ENCODE measurements at regions not wholly inside any gene's neighbourhood (a gene's known extent, or its start where the extent isn't known, plus 50 kb on each side); places are given as distances from the start of the nearest gene placed in this dataset.

DNA sequence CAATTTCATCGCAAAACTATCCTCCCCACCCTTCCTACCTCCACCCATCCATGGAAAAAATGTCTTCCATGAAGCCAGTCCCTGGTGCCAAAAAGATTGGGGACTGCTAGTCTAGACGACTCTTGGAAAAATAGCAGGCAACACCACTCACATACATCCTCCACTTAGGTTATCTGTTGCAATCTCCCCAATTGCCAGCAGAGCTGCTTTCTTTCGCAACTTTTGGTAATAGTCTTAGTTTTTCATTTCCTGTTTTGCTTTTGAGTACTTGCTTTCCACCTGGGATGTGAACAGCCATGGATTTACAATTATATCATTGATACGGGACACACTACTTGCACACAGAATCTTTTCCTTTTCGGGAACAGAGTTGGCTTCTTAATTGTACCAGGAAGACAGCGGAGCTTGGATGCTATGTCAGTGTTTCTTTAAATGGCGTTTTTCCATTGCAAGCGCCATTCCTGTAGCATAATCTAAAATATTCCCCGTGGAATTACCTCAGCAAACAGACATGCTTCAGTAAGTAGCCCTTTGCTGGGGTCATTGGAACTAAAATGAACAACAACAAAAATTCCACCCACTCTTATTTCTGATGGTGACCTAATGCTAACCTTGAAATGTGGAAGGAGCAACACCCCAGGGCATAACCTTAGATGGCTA lies 183.3 kb upstream of the ADGRL2 start:
- peak; percentile 4 for DNase-seq

DNA sequence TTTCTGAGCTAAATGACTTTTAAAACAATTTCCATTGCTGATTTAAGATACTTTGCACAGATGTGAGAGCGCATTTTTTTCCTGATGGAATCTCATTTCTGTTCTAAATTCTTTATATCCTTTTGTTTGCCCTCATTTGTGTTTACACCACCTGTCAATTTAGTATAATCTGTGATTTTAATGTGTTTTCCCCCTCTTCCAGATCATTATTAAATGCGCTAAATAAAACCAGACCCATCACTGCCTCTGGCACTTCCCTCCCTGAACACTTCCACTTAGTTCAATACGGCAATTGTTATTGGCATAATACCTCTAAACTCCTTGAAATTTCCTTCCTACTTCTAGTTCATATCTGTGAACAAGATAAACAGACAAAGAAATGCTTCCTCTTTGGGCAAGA lies 186.9 kb upstream of the ADGRL2 start:
- no peak for DNase-seq

DNA sequence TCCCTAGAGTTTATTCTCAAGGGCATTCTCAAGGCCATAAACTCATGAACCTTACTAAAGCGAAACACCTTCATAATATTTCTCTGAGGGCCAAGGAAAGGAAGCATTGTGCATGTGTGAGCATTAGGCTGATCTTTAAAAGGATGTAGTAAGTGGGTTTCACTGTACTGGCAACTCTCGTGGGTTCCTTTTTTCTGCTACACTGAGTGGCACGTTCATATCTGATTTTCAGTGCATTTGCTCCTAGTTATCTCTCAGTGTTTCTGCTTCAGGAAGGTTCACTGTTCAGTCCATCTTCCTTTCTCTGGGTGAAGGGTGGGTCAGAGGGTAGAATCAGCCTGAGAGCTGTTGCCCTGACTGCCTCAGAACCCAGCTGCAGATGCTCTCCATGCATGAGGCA lies 192.8 kb upstream of the ADGRL2 start:
- DNase-seq, result no peak

DNA sequence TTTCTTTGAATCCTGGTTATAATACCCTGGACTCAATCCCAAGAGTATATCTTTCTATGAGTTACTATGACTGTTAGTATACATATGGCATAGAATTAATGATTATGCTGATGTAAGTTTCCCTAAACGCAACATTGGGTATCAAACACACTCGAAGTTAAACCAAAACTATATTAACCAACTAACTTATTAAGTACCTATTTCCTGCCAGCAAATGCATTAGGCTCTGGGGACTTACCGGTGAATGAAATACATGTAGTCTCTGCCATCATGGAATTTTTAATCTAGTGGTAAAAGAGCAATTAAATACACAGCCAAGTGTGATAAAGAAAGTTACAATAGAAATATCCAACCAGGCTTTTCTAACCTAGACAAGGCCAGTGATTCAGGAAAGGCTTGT lies 193.6 kb upstream of the ADGRL2 start:
- no peak for DNase-seq

DNA sequence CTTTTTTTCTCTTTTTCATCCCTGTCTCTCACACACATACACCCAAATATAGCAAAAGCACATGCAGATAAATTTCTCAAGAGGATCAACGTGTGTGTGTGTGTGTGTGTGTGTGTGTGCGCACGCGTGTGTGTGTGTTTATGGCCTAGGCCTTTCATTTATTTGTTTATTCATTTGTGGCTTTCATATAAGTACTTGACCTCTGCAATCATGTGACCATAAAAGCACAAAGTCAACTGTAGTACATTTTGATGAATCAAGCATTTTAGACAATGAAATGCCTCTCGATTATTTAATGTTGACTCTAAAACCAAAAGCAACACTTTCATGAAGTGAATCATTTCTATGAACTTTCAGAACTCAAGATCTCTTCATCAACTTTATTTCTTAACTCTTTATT lies 194.1 kb upstream of the ADGRL2 start:
- DNase-seq, result no peak

DNA sequence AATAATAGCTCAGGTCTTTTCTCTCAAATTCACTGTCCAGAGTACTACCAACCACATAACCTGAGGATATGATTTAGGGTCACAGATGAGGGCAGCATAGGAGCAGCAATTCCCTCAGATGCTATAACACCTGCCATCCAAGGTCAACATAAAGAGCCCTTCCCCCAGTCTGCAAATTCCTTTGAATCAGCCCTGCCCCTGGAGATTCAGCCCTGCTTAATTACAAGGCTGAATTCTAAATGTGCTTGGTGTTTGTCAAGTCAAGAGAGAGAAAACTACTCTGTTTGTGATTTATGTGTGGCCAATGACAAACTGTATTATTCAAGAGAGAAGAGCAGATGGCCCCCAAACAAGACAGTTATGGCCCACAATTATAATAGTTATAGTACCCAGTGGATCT lies 195.7 kb upstream of the ADGRL2 start:
- no peak for DNase-seq

DNA sequence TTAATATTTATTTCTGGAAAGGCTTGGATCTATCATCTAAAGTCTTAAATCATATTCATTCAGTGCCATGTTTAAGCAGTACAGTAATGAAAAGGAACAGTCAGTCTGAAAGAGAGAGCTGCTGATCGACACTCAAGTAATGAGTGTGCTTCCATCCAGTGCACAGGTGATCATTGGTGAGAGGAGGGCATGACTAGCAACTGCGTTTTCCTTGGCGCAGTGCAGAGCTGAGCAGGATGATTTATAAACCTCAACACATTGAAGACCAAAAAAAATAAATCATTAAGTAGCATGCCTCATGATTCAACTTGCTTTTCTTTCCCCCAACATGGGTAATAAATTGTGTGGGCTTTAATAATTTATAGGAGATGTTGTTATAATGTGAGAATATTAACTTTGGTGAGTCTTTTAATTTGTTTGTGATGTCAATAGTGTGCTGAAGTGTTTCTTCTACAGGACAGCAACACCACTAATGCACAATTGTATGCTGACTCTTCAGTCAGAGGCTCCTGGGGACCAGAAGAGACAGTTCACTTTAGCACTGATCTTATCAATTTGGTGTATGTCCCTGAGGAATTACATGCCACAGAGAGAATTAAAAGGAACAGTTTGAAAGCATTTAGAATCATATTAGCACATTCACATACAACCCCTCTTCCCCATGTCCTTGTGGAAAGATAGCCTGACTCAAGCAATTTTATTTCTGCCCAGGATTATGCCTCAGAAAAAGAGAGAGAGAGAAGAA lies 199.7 kb upstream of the ADGRL2 start:
- no peak for DNase-seq

DNA sequence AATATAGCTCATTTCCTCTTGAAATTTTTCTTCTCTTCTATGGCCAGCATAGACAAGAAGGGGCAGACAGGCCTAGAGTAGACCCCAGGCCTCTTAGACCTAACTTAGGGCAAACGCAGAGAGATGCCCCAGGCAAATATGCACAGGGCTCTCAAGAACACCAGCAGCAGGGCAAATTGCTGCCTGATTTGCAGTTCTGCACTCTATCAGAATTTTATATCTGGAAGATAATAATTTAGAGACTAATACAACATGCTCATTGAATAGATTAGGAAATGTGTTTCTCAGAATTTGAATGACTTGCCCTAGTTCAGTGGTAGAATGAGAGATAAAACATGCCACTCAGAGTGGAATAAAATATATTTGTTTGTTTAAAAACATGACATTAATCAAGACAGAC lies 200.4 kb upstream of the ADGRL2 start:
- no peak for DNase-seq

DNA sequence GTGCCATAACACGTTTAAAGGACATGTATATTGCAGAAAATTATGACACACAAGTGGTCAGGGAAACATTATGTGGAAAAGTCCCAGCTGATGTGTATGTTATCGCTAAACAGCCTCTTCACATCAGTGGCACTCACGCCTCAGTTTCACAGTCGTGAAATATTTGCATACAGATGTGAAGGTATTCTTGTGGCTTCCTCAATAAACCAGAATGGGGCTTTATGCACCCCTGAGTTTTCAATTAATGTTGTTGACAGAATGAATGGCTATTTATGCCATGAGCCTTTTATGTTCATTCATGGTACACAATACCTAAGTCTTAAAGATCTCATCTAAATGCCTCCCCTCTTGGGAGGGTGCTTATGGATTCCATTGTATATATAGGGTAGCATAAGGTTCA lies 202.1 kb upstream of the ADGRL2 start:
- no peak for DNase-seq

DNA sequence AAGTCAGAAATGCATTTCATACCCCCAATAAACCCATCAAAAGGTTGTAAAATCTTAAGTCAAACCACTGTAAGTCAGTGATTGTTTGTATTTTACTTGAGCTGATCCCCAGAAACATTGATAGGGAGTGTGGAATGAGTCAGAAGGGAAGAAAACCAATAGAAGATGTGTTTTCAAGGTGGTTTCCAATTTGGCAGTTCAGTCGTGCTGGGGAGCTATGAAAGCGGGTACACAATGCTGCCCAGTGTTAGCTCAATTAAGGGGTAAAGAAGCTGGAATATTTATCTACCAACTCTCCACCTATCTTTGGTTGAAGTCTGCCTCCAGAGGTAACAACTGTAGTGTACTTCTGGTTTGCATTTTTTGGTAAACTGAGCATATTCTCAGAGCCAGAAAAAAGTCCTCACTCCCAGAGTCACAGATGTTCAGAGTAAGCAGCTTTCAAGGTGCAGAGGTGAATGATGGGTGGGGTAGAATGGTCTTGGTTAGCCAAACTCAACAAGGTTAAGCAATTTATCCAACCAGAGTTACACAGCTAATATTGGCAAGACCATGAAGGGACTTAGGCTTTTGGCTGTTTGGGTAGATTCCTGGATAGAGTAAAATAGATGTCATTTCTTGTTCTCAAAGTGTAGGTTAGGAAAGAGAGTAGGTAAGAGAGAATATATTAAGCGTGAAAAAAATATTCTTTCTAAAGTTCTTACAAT lies 202.9 kb upstream of the ADGRL2 start:
- no peak for DNase-seq

DNA sequence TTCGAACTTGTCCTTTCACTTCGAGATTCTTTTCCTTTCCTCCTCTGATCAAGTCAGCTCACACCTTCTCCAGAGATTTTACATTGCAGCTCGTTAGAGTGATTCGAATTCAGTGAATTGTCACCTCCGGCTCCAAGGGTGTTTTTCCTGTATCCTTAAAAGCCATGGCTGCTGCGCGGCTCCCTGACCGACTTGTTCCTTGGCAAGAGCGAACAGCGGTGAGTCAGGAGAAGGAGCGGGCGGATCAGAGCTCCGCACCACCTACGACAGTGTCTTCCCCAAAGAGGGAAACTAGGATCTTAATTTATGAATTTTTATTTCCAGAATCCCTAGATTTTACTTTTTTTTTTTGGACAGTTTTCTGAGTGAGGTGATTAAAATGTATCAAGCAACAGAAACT lies 204.4 kb upstream of the ADGRL2 start:
- DNase-seq, result no peak

DNA sequence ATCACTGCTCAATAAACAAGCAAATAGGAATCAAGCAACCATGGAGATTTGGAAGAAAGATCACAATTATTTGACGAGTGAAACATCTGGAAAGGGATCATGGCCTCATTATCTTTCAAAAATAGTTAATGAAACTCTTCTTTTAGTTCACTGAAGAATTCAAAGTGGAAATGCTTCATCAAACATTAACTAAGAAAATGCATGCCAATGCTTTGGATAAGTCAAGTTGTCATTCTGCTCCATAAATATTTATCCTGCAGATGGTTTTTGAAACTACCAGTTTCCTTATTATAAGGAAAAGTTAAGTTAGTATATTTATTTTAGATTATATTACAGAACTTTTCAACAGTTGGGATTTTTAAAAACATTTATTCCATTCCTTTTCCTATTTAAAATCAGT lies 206.5 kb upstream of the ADGRL2 start:
- no peak for DNase-seq

DNA sequence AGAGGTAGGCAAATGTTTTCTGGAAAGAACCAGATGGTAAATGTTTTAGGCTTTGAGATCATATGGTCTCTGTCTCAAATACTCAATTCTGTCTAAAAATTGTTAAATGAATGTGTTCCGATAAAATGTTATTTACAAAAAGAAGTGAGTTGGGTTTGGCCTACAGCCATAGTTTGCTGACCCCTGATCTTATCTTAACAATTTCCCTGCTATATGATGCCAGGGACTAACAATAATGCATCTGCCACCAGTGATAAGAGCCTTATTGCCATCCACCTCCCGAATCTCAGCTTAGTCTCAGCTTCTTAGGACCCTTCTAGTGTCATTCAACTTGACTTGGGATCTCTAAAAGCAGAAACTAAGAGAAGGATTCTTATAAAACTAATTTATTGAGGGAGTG lies 208.5 kb upstream of the ADGRL2 start:
- DNase-seq, result no peak

DNA sequence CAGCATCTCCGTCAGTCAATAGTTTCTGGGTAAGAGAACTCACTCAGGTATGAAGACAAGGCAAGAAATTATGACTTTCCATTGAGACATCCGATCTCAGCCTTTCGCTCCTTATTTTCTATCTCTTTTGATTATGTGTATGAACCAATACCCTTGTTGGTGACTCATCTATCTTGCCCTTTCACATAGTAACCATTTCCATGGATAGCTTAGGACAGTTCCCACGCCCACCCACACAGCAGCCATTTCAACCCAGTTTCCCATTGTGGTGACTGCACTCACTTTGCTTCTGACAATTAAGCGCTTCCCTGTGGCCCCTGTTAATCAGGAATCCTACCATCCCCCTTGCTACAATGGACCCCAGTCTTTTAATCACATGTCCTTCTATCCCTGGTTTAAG lies 210.6 kb upstream of the ADGRL2 start:
- no peak for DNase-seq

DNA sequence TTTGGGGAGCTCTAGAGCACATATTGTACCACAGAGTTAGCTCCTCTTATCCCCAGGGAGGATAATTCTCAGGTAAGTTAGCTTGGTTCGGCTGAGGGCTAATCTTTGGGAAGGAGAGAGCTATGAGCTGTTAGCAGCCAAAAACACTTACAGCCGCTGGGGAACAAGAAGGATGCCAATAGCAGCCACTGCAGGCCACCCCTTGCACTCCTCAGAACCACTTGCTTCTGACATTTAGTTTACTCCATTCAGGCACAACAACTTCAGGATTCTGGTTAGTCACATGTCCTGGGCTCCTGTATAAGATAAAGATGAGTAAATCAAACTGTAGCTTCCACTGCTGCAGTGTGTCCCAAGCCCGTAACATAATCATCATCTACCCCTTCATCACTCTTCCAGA lies 212.6 kb upstream of the ADGRL2 start:
- DNase-seq, result no peak

DNA sequence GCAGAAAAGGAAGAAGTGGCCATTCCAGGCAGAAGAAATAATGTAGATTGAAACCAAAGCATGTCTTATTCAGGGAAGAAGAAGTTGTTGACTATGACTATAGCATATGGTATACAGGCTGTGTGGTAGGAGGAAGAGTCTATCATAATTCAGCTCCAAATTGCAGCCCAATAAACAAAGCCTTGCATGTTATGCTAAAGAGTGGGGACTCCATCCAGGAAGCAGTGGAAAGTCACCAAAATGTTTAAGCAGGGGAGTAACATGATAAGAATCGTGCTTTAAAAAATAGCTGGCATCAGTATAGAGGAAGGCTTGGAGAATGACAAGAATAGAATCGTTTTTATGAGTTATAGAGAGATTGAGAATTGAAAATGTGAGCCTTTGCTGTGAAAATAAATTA lies 213.3 kb upstream of the ADGRL2 start:
- DNase-seq, result no peak

DNA sequence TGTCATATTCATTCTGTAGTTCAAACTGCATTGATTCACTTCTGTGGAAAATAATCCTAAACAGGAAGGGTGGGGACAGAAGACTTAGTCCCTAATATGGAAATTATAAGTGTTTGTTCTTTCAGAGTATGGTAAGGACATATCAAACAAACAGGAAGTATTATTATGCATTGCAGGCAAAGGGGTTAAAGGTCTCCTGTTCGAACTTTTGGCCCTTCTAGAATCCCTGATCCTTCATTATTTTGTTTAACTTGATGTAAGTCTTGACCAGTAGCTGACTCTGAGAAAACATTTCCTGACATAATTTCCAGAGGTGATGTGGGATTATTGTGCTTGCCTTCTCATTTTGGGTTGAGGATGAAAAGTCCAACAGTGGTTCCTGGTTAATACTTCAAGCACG lies 215.4 kb upstream of the ADGRL2 start:
- DNase-seq, result no peak

DNA sequence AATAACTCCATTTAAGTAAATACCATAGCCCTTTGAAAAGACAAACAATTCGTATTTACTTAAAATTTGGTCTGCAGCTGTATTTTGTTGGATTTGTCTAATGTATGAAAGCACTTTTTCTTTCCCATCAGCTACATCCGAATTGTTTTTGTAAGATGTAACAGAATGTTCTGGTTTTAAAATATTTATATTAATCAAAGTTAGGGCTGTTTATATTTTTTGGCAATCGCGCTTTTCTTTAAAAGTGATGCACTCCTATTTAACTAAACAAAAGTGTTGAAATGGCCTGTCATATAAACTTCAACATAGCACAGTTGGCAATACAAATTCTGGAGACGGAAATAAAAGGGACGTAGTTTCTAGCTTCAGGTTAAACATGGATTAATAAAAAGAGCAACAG lies 216.3 kb upstream of the ADGRL2 start:
- no peak for DNase-seq

DNA sequence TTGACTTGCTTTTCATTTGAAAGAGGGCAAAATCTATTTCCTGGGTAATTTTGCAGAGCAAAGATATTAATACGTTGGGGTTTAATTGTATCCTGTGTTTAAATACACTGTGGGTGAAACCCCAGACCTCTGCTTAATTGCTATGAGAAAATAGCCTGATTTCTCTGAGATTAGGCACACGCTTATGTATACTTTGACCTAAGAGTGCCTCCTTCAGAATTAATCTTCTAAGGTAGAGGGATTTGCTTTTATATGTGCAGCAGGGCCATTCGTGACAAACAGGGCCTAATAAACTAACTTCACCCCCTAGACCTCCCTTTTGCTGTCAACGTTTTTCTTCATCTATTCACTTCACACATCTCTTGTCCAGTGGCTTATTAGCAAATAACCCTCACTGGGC lies 216.9 kb upstream of the ADGRL2 start:
- DNase-seq, result no peak

DNA sequence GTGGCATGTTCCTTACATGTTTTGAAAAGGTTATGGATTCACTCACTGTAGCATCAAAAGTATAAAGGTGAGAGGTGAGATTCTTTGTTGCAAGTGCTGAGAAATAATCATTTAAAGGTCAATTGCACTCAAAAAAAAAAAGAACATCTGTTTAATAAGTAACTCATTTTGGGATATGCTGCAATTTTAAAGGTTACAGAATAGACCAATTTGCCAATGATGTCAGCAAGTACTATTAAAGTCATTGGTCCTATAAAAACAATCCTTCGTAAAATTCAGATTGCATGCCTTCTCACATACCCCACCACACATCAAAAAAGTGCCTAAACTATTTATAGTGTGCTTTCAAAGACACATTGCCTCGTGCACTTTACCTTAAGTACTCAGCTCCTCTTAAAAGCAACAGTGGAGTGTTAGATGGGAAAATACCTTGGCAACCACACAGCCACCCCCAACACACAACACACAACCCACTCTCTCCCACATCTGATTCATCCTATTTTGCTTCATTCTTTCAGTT lies 218.2 kb upstream of the ADGRL2 start:
- peak; percentile 12 for DNase-seq

DNA sequence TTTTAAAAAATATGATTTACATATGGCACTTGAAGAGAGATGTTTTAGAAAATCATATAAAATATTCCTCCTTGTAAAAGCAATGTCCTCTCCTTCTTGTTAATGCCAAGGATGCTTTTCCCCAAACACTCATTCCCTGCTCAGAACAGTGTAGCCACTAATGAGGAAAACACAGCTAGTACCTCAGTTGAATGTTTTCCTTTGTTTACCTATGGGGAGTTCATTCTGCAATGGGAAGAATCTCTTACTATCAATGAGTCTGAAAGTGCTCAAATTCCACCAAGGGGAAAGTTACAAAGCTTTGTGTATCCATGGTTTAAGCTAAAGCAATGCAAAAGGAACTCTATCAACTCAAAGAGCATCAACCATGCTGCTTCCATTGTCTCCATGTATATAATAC lies 221.9 kb upstream of the ADGRL2 start:
- no peak for DNase-seq

DNA sequence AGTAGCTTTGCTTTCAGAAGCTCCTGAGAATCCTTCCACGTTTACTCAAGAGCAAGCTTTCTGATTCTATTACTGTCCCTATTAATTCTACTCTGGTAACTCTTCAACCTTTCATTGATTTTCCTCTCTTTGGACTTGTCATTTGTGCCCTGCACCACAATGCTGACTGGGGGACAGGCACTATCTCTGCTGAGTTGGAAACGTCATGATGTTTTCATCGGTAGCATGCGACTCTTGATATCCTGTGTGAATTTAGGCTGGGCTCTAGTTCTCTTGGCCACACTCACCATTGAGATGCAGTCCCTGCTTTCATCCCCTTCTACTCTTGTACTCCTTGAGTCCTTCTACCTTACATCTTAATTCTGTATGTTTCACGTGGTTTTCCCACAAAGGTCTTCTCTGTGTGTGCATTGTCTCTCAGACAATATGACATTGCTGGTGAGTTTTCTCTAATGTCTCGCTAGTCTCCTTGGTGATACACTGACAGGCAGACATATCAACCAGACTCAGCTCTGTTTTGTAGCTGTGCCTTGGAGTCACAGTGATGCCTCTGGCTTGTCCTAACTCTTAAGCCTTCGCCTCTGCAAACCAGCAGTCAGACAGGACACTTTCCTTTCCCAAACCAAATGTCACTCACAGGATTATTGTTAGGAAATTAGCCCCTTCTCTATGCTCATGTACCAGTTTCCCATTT lies 223.6 kb upstream of the ADGRL2 start:
- DNase-seq, result no peak

DNA sequence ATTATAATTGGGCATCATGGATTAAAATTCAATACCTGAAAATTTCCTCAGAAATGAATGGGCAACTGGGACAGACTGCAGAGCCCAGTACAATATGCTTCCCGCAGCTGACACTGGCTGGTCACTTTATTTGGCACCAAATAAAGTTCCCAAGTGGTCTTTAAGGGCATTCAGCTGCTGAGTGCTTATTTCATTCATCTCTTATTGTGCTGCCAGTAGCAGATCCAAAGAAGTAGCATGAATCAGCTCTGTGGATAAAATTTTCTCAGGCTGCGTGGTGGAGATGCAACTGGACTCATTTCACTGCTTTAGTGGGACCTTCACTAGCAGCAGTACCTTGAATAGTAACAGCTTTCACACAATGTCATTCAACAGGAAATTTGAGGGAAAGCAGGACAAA lies 226.3 kb upstream of the ADGRL2 start:
- no peak for DNase-seq
